Stimulated activated CD8-positive, alpha-beta memory T cell treated with anti-CD3 and anti-CD28 coated beads, Interleukin-2, amount 100 ng/mL, for 1 hour (primary cell): ENCODE measurements at regions not wholly inside any gene's neighbourhood (a gene's known extent, or its start where the extent isn't known, plus 50 kb on each side); places are given as distances from the start of the nearest gene placed in this dataset.
"Not testable (repeated sequence)": the region's sequence is repeated elsewhere in the genome, so short reads cannot be mapped to it uniquely, and the experiment has no call there.

ENCODE experiments used
- DNase-seq, 2 donors: peaks; one replicate each; pipeline ENCODE4 v3.0.0-alpha.2; 2020; ENCODE audit warnings: low read depth in 2 of 2

DNA sequence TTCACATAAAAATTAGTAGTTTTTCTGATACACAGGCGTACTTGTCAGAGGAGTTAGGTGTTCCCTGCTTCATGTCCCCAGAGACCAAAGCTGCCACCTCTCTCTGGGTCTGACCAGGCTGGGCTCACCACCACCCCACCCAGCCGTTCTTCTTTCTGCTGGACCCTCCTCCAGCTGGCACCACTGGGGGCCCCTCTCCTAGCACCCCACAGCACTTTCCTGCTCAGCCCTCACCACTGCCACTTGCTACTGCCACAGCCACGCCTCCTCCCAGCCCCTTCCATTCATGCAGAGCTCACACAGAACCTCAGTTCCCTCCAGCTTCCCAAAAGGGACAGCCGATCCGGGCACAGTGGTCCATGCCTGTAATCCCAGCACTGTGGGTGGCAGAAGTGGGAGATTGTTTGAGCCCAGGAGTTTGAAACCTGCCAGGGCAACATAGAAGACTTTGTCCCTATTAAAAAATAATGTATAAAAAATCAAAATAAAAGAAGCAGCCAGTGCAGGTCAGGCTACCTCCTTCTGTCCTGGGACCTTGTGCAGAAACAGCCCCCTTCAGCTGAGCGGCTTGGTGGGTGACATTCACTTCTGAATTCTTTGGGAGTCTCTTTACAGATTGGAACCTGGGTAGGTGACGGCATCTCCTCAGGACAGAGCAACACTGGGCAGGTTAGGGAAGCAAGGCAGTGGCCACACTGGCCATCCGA lies 208.3 kb downstream of the TOMM20 start:
- DNase-seq = no peak

DNA sequence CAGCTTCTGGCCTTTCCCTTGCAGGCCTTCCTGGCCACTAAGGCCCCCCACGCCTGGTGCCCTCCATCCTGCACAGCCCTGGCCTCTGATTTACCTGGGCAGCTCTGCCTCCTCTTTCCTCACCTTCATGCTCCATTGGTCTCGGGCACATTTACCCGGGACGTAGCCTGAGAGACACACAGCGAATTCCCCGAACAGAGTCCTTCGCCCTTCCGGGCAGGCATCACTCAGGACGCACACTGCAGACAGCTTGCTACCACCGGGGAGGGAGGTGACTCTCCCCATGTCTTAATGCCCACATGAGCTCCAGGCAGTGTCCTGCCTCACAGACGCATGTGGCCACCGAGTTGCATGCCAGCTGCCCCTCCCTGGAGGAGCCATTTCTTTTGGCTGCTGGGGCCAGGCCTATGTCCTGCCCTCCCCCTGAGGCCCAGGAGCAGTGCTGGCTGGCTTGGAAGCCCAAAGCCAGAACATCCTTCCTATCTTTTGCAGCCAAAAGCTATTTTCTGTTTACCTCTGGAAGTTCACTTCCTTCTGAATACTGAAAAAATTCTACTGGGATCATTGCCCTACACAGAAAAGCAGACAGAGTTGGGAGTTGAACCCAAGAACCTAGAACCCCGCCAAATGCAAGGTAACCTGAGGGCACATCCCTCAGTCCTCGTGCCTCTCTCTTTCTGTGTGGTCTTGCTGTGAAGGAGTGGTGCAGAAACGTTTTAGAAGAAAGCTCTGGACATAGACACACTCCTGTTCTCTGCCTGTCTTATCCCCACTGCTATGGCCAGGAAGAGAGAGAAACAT lies 209.5 kb downstream of the TOMM20 start:
- no peak for DNase-seq

DNA sequence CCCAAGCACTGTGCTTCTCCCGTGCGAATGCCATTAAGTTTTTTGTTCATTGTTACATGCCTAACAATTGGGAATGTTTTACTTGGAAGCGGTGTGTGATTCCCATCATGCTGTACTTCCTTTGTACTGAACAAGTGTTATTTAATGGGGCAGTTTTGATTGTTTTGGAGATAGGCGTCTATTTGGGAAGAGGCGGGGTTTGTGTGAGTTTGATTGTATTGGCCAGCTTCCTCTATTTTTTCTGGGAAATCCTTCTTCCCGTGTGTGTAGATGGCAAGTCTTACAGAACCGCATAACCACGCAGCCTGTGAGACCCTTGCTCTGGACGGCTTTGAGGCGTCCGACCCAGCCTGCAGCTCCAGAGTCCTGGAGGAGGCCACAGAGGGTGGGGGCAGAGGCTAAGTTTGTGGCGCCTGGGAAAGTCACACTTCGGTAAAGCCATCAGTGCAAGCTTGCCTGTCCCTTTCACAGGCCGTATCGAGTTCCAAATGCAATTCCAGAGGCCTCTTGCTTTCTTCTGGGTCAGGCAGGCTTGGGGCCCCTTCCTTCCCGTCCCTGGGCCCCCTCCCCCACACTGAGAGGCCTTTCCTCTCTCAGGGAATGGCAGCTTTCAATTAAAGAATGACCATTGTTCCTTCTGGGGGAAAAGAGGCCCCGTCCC lies 210.3 kb downstream of the TOMM20 start:
- DNase-seq = no peak

DNA sequence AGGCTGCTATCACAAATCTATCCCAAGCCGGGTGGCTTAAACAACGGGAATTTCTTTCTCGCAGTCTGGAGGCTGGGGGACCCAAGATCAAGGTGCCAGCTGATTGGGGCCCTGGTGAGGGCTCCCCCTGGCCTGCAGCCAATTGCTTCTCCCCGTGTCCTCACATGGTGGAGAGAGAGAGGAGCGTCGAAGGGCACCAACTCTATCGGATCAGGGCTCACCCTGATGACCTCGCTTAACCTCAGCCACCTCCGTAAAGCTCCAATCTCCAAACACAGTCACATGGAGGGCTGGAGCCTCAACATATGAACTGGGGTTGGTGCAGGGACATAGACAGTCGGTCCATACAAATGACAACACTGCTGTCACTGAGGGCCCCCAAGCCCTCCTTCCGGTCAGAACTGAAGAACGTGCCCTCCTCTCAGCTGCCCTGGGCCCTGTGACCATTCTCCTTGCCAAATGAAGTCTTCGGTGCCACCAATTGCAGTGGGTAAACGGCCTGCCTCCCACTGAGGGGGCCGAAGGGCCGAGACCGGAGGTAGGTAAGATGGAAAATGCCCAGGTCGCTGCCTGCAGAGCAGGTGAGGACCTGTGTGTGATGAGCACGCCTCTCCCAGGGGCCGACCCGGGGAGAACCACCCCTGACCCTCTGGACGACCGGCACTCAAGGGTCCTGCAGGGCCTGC lies 211.0 kb downstream of the TOMM20 start:
- DNase-seq = no peak

DNA sequence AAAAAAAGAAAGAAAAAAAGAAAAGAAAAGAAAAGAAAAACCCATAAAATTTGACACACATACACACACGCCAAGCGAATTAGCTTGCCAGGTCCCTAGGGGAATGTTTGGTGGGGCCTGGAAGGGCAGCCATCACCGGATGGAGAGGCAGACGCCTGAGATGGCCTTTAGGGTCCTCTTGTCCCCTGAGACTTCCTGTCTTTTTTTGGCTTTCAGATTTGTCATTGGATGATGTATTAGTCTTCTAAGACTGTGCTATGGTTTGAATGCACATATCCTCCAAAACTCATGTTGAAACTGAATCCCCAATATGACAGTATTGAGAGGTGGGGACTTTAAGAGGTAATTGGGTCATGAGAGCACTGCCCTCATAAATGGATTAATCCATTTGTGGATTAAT lies 211.8 kb downstream of the TOMM20 start:
- no peak for DNase-seq

DNA sequence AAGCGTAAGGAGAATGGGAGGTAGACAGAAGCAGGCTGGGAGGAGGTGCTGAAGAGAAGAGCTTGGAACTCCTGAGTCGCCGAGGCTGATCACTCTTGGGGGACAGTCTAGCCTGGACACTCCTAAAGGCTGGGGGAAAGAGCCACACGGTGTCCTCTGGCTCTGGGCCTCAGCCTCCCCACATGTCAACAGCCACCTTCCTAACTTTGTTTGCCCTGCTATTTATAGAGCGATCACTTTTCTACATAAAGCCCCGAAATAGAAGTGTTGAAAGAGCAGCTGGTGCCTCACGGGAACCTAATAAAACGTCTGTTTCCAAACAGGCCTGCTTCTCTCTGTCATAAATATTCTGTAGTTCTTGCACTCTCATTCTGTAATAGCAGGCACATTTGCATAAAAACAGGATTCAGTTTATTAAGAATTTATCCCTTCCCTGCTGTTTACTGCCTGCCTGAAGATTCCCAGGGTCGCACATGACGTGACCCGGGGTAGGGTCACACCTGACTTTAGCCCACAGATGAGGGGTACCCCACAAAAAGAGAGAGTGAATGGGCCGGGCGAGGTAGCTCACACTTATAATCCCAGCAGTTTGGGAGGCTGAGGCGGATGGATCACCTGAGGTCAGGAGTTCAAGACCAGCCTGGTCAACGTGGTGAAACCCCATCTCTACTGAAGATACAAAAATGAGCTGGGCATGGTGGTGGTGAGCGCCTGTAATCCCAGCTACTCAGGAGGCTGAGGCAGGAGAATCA lies 212.5 kb downstream of the TOMM20 start:
- no peak for DNase-seq

DNA sequence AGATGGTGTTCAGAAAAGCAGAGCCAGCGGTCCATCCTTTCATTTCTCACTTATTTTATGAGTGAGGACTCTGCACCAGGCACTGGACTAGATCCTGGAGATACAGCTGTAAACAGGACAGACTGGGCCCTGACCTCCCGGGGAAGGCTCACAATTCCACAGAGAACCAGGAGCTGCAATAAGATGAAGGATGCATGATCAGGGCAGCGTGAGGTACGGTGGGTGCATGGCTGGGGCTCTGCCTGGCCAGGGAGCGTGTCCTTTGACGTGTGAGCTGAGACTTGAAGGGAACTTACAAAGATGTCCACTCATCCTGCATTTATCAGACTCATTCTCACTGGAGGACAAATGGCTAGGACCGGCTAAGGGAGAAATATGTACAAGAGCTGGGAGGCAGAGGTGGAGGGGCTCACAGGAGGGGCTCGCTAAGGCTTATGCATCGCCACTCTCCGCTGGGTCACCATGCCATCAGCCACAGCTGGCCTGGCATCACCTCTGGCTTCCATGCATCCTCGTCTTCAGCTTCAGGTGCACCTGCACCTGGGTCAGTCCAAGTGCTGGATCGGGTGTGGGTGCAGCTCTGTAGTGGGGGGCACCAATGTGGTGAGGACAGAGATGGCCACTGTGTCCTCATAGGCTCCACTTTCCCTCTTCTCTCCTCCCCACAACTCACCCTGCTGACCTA lies 213.9 kb downstream of the TOMM20 start:
- DNase-seq = no peak

DNA sequence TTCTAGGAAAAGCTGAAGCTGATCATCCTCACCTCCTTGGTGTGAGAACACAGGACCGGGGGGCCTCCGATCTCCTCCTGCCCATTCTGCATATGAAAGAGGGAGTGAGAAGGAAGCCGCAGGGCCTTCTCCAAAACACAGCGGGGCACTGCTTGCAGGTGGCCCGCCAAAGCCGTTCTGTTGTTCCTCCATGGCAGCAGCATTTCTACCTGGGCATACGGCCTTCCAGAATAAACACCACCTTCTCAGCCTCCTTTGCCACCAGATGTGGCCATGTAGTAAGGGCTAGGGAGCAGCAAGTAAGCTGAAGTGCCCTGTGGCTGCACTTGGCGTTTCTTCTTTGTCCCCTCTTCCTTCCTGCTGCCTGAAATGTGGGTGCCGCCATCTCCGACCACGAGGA lies 214.9 kb downstream of the TOMM20 start:
- DNase-seq = no peak

DNA sequence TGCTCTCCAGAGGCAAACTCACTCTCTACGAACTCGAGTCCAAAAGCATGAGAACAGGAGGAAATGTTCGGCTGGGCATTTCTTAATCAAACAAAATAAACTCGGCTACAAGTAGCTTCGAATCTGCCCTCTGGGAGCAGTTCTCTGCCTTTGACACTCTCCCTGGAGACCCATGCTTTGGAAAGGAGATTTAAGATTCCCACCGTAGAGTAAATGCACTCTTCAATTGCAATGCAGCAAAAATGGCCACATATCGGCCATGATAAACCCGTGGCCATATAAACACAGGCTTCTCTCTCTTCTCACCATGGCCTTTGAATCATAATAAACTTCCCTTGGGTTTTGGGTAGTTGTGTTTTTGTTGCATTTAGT lies 215.4 kb downstream of the TOMM20 start:
- DNase-seq = no peak

DNA sequence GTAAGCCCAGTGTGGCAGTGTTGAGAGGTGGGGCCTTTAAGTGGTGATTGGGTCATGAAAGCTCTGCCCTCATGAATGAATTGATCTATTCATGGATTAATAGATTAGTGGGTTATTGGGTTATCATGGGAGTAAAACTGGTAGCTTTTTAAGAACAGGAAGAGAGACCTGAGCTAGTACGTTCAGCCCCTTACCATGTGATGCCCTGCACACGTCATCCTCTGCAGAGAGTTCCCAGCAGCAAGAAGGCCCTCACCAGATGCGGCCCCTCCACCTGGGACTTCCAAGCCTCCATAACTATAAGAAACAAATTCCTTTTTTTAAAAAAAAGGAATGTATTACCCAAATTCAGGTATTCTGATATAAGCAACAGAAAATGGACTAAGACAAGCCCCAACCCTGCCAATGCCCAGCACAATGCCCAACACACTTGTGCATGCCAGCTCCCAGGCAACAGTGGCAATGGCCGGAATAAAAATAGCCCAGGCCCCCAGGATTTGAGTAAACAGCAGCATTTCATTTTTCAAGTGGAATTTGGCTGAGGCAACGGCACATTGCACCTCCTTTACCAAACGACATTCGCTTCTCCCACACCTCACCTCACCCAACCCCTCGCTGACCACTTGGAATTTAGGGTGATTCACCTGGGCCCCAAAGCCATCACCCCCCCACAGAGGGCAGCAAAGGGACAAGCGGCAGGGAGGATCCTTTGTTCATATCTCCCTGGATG lies 215.9 kb downstream of the TOMM20 start:
- DNase-seq = no peak

DNA sequence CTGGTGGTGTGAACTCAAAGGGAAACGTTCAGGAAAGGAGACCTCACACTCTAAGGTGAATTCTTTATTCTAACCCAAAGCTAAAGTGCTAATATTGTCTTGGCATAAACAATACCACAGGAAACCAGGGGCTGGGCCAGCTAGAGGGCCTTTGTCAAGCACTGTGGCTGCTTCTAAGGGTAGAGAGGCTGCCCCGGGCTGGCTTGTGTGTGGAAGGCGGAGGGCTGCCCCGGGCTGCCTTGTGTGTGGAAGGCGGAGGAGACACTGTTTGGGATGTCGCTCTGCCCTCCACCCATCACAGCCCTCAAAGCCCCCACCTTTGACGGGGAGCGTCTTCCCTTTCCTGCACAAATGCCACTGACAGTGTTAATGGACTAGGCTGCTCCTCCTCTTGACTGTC lies 216.8 kb downstream of the TOMM20 start:
- peak in 1 of 2 donors; percentile 8 for DNase-seq

DNA sequence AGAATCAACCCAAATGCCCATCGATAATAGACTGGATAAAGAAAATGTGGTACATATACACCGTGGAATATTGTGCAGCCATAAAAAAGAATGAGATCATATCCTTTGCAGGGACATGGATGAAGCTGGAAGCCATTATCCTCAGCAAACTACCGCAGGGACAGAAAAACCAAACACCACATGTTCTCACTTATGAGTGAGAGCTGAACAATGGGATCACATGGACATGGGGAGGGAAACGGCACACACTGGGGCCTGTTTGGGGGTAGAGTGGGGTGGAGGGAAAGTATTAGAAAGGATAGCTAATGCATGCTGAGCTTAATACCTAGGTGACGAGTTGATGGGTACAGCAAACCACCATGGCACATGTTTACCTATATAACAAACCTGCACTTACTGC lies 217.5 kb downstream of the TOMM20 start:
- not testable (repeated sequence) for DNase-seq

DNA sequence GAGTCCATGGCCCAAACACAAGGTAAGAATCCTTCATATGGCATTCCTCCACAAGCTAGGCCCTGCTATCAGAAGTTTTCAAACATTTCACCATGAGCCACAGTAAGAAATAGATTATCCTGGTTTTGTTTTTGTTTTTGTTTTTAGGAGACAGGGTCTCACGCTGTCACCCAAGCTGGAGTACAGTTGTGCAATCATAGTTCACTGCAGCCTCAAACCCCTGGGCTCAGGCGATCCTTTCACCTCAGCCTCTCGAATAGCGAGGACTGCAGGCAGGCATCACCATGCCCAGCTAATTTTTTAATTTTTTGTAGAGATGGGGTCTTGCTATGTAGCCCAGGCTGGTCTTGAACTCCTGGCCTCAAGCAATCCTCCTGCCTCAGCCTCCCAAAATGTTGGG lies 218.8 kb downstream of the TOMM20 start:
- DNase-seq = no peak

DNA sequence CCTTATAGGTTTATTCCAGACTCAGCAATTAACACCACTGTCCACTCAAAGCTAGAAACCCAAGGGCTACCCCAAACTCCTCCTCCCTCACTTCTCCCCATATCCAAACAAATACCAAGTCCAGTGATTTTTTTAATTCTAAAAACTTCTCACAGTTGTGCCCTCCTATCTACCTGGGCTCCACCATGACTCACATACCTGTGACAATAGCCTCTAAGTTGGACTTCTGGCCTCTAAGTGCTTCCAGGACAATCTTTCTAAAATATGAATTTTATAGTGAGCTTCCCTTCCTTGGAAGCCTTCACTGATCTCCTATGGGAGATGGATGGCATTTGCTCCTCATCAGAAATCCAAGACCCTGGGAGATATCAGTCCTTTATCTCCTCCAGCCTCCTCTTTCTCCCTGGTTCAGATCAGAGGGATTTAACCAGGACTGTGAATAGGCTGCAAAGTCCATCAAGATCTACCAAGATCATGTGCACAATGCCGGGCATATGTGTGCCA lies 219.3 kb downstream of the TOMM20 start:
- no peak for DNase-seq

DNA sequence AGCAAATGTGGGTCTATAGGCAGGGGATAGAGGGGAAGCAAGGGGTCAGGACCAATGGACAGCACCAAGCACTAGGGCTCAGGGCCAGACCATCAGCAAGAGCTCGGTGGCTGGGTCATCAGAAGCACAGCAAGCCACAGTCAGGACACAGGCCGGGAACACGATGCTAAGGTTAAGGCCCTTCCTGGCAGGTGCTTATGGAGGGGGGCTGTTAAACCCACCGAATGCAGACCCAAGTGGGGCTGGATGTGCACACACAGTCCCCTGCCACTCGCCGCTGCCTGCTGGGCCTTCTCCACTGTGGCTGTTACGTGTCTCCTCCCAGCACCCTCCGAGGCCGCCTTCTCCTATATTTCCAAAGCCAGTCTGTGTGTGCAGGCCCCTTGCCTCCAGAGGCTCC lies 220.1 kb downstream of the TOMM20 start:
- DNase-seq = no peak

DNA sequence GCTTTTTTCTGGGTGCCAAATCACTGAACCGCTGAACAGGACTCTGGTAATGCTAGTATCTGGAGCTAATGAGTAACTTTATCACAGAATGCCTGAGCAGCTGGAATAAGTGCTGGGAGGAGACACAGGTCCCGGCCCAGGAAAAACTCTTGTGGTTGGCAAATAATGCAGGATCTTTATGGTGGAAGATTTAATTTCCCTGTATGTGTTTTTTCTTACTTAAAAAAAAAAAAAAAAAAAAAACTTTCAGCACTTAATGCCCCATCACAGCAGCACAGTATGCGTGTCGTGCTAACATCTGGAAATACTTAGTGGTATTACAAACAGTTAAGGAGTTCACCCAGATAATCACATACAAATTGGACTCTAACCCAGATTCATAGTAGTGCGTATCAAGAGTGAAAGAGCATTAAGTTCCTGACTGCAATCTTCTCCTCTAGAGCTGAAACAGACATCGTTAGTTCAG lies 220.7 kb downstream of the TOMM20 start:
- DNase-seq = no peak

DNA sequence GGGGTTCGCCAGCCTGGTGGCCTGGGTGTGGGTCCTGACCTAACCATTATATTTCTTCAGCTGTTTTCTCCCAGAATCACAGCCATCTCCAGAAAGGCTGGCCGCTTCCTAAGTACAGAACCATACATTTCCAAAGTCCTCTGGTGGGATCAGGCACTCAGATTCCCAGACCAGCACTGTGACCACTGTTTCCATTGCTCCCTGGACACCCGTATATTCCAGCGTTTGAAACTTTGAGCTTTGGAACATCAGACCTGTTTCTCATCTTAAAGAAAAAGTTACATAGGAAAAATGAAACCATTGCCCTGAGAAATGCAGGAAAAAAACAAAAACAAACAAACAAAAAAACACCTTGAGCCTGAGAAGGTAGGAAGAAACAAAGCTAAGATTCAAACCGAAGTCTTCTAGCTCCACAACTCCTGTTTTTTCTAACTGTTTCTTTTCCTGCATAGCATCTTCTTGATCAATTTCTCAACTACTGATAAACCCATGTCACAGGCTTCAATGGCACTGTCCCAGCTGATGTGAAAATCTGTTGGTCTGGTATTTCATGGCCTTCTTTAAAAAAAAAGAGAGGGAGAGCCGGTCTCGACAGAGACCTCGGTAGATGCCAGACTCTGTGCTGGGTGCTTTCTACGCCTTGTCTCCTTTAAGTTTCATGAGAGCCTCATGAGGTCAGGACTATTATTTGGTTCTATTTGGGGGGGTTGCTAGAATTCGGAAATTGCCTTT lies 221.3 kb downstream of the TOMM20 start:
- no peak for DNase-seq

DNA sequence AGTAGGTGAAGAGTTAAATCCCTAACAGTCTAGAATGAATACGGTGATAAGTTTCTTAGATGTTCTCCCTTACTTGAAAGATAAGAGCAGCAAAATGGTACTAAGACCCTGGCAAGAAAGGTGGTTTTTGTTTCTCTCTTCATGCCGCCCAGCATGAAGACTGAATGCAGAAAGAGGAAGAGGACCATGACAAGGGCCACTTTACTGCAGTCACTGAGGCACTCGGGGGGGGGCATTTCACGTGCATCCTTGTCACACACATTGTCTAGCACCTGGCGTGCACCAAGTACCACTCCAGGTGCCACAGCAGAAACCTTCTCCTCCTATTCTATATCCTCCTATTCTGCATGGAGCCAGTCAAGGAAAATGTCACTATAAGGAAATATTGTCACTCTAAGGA lies 222.0 kb downstream of the TOMM20 start:
- no peak for DNase-seq
